K562 (cell line): ENCODE measurements at regions not wholly inside any gene's neighbourhood (a gene's known extent, or its start where the extent isn't known, plus 50 kb on each side); places are given as distances from the start of the nearest gene placed in this dataset.

ENCODE experiments used
- ATAC-seq: fragments of 200-7000 bp; cut with Tn5 transposase; 3 replicates; pipeline ENCODE4 v1.9.1; 2020; ENCODE audit warnings: moderate library complexity
- BruUV-seq: library from RNA; stranded (reverse); fragments of 400-500 nt; replicated peaks from 2 replicates; lab custom pipeline; 2021; lab: Mats Ljungman, UMichigan
- CTCF ChIA-PET: fragments of 300-600 bp; formaldehyde crosslinking; extraction: SDS; loops from one replicate; lab custom pipeline; 2021; ENCODE audit warnings: low intra/inter-chr PET ratio; lab: Yijun Ruan, JAX
- POLR2A ChIA-PET: fragments of 300-600, 350-650 bp; sonication (Branson Sonifier 250); formaldehyde crosslinking; extraction: SDS; loops from one replicate; lab custom pipeline; 2021; ENCODE audit warnings: antibody characterized with exemption, inconsistent platforms; lab: Yijun Ruan, JAX
- DNase-seq, 4 experiments: peaks; one replicate each; pipeline versions ENCODE4 v3.0.0 to v3.0.0-alpha.2; 2011 to 2018; ENCODE audit warnings: low spot score in 3 of 4, mixed read lengths in 3 of 4; ENCODE audit errors: extremely low read depth in 1 of 4
- FAIRE-seq: peaks from 2 replicates; lab custom pipeline; 2011; peaks lifted over from hg19 to GRCh38; lab: Jason Lieb, UNC
- H2AFZ ChIP-seq: 2 replicates; pipeline ENCODE4 v1.6.0; 2011; ENCODE audit warnings: low read depth, low read length, control low read depth, inconsistent platforms
- H3K27ac ChIP-seq: fragments of 200-600 bp; 3 replicates; pipeline ENCODE4 v1.8.0; 2011; ENCODE audit warnings: low read depth, mild to moderate bottlenecking, control low read depth, inconsistent platforms, low read length, moderate library complexity, mixed read lengths; ENCODE audit errors: extremely low read depth
- H3K27me3 ChIP-seq, 2 experiments: fragments of 300-600 bp in 1 of 2; 2 replicates in 1 of 2; 3 replicates in 1 of 2; pipeline versions ENCODE4 v1.6.0 to v1.8.0; 2011; ENCODE audit warnings: inconsistent platforms in 2 of 2, low read length in 2 of 2, mild to moderate bottlenecking in 1 of 2, mixed read lengths in 1 of 2, moderate library complexity in 1 of 2; ENCODE audit not compliant: control insufficient read depth in 2 of 2, insufficient read depth in 2 of 2
- H3K36me3 ChIP-seq: fragments of 300-600 bp; 3 replicates; pipeline ENCODE4 v1.8.0; 2011; ENCODE audit warnings: mild to moderate bottlenecking, low read length, inconsistent platforms; ENCODE audit not compliant: control insufficient read depth, insufficient read depth
- H3K4me1 ChIP-seq, 2 experiments: fragments of 200-600 bp in 1 of 2; replicated peaks in 1 of 2; 2 replicates in 1 of 2; 3 replicates in 1 of 2; pipeline versions ENCODE4 v1.5.1 to v1.8.0; 2011; ENCODE audit warnings: inconsistent platforms in 2 of 2, low read length in 2 of 2, mild to moderate bottlenecking in 1 of 2, mixed read lengths in 1 of 2, moderate library complexity in 1 of 2; ENCODE audit not compliant: control insufficient read depth in 2 of 2, insufficient read depth in 2 of 2
- H3K4me2 ChIP-seq: 2 replicates; pipeline ENCODE4 v1.6.1; 2011; ENCODE audit warnings: low read length, control low read depth, inconsistent platforms, mixed read lengths; ENCODE audit not compliant: insufficient read depth
- H3K4me3 ChIP-seq: fragments of 200-600 bp; sonication (generic), shearing (Covaris generic); 2 replicates; pipeline ENCODE4 v1.5.1; 2016; ENCODE audit warnings: control low read depth, inconsistent platforms
- H3K79me2 ChIP-seq: fragments of 200-600 bp; 3 replicates; pipeline ENCODE4 v1.8.0; 2011; ENCODE audit warnings: low read length, inconsistent platforms; ENCODE audit not compliant: control insufficient read depth, insufficient read depth
- H3K9ac ChIP-seq, 2 experiments: 2 replicates each; pipeline versions ENCODE4 v1.6.0 to v1.6.1; 2011; ENCODE audit warnings: low read depth in 2 of 2, low read length in 2 of 2, control low read depth in 1 of 2, inconsistent platforms in 1 of 2, mild to moderate bottlenecking in 1 of 2, mixed read lengths in 1 of 2; ENCODE audit not compliant: insufficient read depth in 1 of 2
- H3K9me1 ChIP-seq: one replicate; pipeline ENCODE4 v1.6.0; 2011; ENCODE audit warnings: inconsistent platforms, mild to moderate bottlenecking, low read length, moderate library complexity; ENCODE audit not compliant: control insufficient read depth, insufficient read depth
- H3K9me3 ChIP-seq: replicated peaks from 2 replicates; pipeline ENCODE4 v1.5.1; 2011; ENCODE audit warnings: low read depth, low read length, inconsistent platforms; ENCODE audit not compliant: control insufficient read depth, insufficient read depth
- H4K20me1 ChIP-seq: replicated peaks from 2 replicates; pipeline ENCODE4 v1.6.1; 2011; ENCODE audit warnings: low read length, inconsistent platforms, mixed read lengths; ENCODE audit not compliant: control insufficient read depth, insufficient read depth
- CHD1 ChIP-seq: fragments of 200-600 bp; sonication (generic); IDR thresholded peaks from one replicate; pipeline ENCODE4 v1.6.1; 2012; ENCODE audit warnings: mild to moderate bottlenecking, moderate library complexity, low read length, inconsistent platforms
- E2F5 ChIP-seq: sonication (generic); formaldehyde crosslinking; IDR thresholded peaks from 2 replicates; pipeline ENCODE4 v1.8.0; 2022; ENCODE audit warnings: mild to moderate bottlenecking, missing genetic modification reagents
- GTF2B ChIP-seq: IDR thresholded peaks from 2 replicates; pipeline ENCODE4 v1.6.1; 2011; ENCODE audit not compliant: insufficient read length; ENCODE audit errors: extremely low read depth
- HMGXB4 ChIP-seq: sonication (generic); formaldehyde crosslinking; IDR thresholded peaks from 2 replicates; pipeline ENCODE4 v1.8.1; 2023; ENCODE audit warnings: mild to moderate bottlenecking, missing genetic modification reagents
- LEF1 ChIP-seq: fragments of 450-650 bp; IDR thresholded peaks from 2 replicates; pipeline ENCODE4 v1.6.1; 2016; ENCODE audit warnings: mild to moderate bottlenecking
- MLX ChIP-seq, 2 experiments: fragments of 450-650 bp in 1 of 2; sonication (generic) in 1 of 2; formaldehyde crosslinking; conservative IDR thresholded peaks; 2 replicates each; pipeline versions ENCODE4 v1.4.0 to v1.8.1; 2020 to 2022; ENCODE audit warnings: mild to moderate bottlenecking in 1 of 2, missing genetic modification reagents in 1 of 2
- RBM14 ChIP-seq: fragments of 200-400 bp; formaldehyde crosslinking; IDR thresholded peaks from 2 replicates; pipeline ENCODE4 v1.6.1; 2018; ENCODE audit warnings: low read depth, mild to moderate bottlenecking, low read length, moderate library complexity, borderline replicate concordance; ENCODE audit not compliant: insufficient read depth
- ZNF174 ChIP-seq: fragments of 250-450 bp; sonication (Bioruptor Pico); IDR thresholded peaks from 2 replicates; pipeline ENCODE4 v1.4.0; 2020; ENCODE audit warnings: mild to moderate bottlenecking
- ZSCAN29 ChIP-seq: fragments of 450-650 bp; IDR thresholded peaks from 2 replicates; pipeline ENCODE4 v1.6.1; 2017
- WGBS: fragments of 100-300 bp; shearing (Covaris generic); methylation state at CpG from one replicate; pipeline ENCODE4 v1.1.6; 2016; ENCODE audit warnings: low coverage, mixed read lengths; ENCODE audit not compliant: insufficient coverage; ENCODE audit errors: missing lambda C conversion rate; 5-methylcytosine and 5-hydroxymethylcytosine counted together
- in situ Hi-C: fragments of 300-500 bp; cut with MboI; formaldehyde crosslinking; loops from 4 replicates; pipeline ENCODE4 v1.15.0; 2018; ENCODE audit warnings: inconsistent platforms, mixed read lengths
- intact Hi-C: fragments of 100-400 bp; cut with micrococcal nuclease; formaldehyde crosslinking; loops from 2 replicates; pipeline ENCODE4 v1.14.2; 2022
- TF ChIP-seq, protein P1 (sequence below): fragments of 450-650 bp; IDR thresholded peaks from 2 replicates; pipeline ENCODE4 v1.7.0; 2016; ENCODE audit warnings: borderline replicate concordance
- TF ChIP-seq, protein P2 (sequence below): fragments of 250-450 bp; sonication (Bioruptor Pico); IDR thresholded peaks from 2 replicates; pipeline ENCODE4 v1.4.0; 2020; ENCODE audit warnings: borderline replicate concordance

GRCh38 chr5:152631221-152631620, 226.1 kb upstream of the NMUR2 start:
- Histone ChIP-seq H3K79me2 (no peaks in the 10 kb centered on the region), H3K27me3 (no peaks in the 10 kb centered on the region), H3K4me3 (no peak overlapping the region), H3K9ac (no peak overlapping the region), H3K4me1 (no peaks in the 10 kb centered on the region), H2AFZ (no peak overlapping the region), H4K20me1 (no peaks in the 10 kb centered on the region), H3K9me1 (no peaks in the 10 kb centered on the region), H3K9me3 (0 out of 2 replicates have a peak, but pooled peaks cover 2% of the 10 kb centered on the region), H3K4me2 (no peak overlapping the region), H3K27ac (no peak overlapping the region), H3K36me3 (no peaks in the 10 kb centered on the region)
- DNase-seq (no peak), ATAC-seq (no peak), FAIRE-seq (no peak)
- POLR2A ChIA-PET, result no interaction called here
- BruUV-seq, result no TSS peak
- intact Hi-C loops (no loop called here), in situ Hi-C loops (no loop called here)
- CTCF ChIA-PET, result no interaction called here
- no peak for TF ChIP-seq MLX (CRISPR knock-in tag; conservative IDR thresholded peaks at IDR 0.05)
- TF ChIP-seq, protein P1, sequence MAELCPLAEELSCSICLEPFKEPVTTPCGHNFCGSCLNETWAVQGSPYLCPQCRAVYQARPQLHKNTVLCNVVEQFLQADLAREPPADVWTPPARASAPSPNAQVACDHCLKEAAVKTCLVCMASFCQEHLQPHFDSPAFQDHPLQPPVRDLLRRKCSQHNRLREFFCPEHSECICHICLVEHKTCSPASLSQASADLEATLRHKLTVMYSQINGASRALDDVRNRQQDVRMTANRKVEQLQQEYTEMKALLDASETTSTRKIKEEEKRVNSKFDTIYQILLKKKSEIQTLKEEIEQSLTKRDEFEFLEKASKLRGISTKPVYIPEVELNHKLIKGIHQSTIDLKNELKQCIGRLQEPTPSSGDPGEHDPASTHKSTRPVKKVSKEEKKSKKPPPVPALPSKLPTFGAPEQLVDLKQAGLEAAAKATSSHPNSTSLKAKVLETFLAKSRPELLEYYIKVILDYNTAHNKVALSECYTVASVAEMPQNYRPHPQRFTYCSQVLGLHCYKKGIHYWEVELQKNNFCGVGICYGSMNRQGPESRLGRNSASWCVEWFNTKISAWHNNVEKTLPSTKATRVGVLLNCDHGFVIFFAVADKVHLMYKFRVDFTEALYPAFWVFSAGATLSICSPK, result no peak
- no peak for TF ChIP-seq CHD1
- TF ChIP-seq RBM14, result no peak
- no peak for TF ChIP-seq GTF2B
- TF ChIP-seq, protein P2, sequence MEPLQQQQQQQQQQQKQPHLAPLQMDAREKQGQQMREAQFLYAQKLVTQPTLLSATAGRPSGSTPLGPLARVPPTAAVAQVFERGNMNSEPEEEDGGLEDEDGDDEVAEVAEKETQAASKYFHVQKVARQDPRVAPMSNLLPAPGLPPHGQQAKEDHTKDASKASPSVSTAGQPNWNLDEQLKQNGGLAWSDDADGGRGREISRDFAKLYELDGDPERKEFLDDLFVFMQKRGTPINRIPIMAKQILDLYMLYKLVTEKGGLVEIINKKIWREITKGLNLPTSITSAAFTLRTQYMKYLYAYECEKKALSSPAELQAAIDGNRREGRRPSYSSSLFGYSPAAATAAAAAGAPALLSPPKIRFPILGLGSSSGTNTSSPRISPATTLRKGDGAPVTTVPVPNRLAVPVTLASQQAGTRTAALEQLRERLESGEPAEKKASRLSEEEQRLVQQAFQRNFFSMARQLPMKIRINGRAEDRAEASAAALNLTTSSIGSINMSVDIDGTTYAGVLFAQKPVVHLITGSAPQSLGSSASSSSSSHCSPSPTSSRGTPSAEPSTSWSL (CRISPR knock-in tag), result no peak
- TF ChIP-seq HMGXB4, result no peak
- TF ChIP-seq ZSCAN29, result no peak
- TF ChIP-seq ZNF174 (CRISPR knock-in tag), result no peak
- TF ChIP-seq LEF1, result no peak
- no peak for TF ChIP-seq E2F5 (CRISPR knock-in tag)
- WGBS, result 0% methylated on average over 5 of the region's 5 CpGs
